ENCODE measurements at regions not wholly inside any gene's neighbourhood (a gene's known extent, or its start where the extent isn't known, plus 50 kb on each side); places are given as distances from the start of the nearest gene placed in this dataset.

GRCh38 chr9:119095072-119095471 lies 274.2 kb downstream of the BRINP1 start:
- CTCF ChIA-PET: no interaction called here
- no peak overlapping the region for H3K27ac ChIP-seq (ENCODE audit: extremely low read depth, low read depth, low read length)
- no peaks in the 10 kb centered on the region for H3K4me1 ChIP-seq (ENCODE audit: control insufficient read depth, insufficient read depth, low read length)
- no peak overlapping the region for H3K4me3 ChIP-seq (ENCODE audit: low read depth, low read length)
- H3K9me3 ChIP-seq (ENCODE audit: control insufficient read depth, insufficient read depth, low read depth, low read length): no peaks in the 10 kb centered on the region
- no peak for TF ChIP-seq ZNF658 (tag by site-specific recombination; IDR thresholded peaks at IDR 0.05)
- no peak for TF ChIP-seq ZNF324 (tag by site-specific recombination; IDR thresholded peaks at IDR 0.05)
- no peak for TF ChIP-seq KLF1 (tag by site-specific recombination; IDR thresholded peaks at IDR 0.05)
- no peak for TF ChIP-seq PRDM2 (tag by site-specific recombination; IDR thresholded peaks at IDR 0.05; ENCODE audit: borderline replicate concordance)
- TF ChIP-seq ZNF776 (tag by site-specific recombination; IDR thresholded peaks at IDR 0.05; ENCODE audit: borderline replicate concordance): no peak
- TF ChIP-seq ZNF654 (tag by site-specific recombination; IDR thresholded peaks at IDR 0.05; ENCODE audit: low read depth): no peak
- no peak for TF ChIP-seq ZNF521 (tag by site-specific recombination; IDR thresholded peaks at IDR 0.05)
- TF ChIP-seq MYNN (tag by site-specific recombination; IDR thresholded peaks at IDR 0.05; ENCODE audit: borderline replicate concordance): no peak
- TF ChIP-seq ZNF785 (tag by site-specific recombination; IDR thresholded peaks at IDR 0.05): no peak
- TF ChIP-seq GLIS2 (tag by site-specific recombination; IDR thresholded peaks at IDR 0.05): no peak
- TF ChIP-seq ZNF274 (IDR thresholded peaks at IDR 0.05; ENCODE audit: low read length): no peak
- no peak for TF ChIP-seq ZNF274 (tag by site-specific recombination; IDR thresholded peaks at IDR 0.05; ENCODE audit: borderline replicate concordance)
- no peak for TF ChIP-seq BCL11B (tag by site-specific recombination; IDR thresholded peaks at IDR 0.05; ENCODE audit: low read depth)
- no peak for TF ChIP-seq ZNF707 (tag by site-specific recombination; IDR thresholded peaks at IDR 0.05)
- POLR2A ChIA-PET: no interaction called here
- no peaks in the 10 kb centered on the region for H3K36me3 ChIP-seq (ENCODE audit: control insufficient read depth in 2 of 2, insufficient read depth in 1 of 2, low read length in 2 of 2)

GRCh38 chr9:119101048-119101447 lies 268.2 kb downstream of the BRINP1 start:
- no peak overlapping the region for H3K4me3 ChIP-seq (ENCODE audit: low read depth, low read length)
- CTCF ChIA-PET: interaction anchor here (0.5 kb wide), 1 partner anchor 127 kb away, joined by 3 read pairs; no protein-coding TSS in a partner anchor

More at GRCh38 chr9:119101048-119101447, 268.2 kb downstream of the BRINP1 start:
- POLR2A ChIA-PET: no interaction called here
- H3K4me1 ChIP-seq (ENCODE audit: control insufficient read depth, insufficient read depth, low read length): no peaks in the 10 kb centered on the region
- no peaks in the 10 kb centered on the region for H3K9me3 ChIP-seq (ENCODE audit: control insufficient read depth, insufficient read depth, low read depth, low read length)
- no peak overlapping the region for H3K27ac ChIP-seq (ENCODE audit: extremely low read depth, low read depth, low read length)
- H3K36me3 ChIP-seq (ENCODE audit: control insufficient read depth in 2 of 2, insufficient read depth in 1 of 2, low read length in 2 of 2): no peaks in the 10 kb centered on the region
- TF ChIP-seq ZNF155 (tag by site-specific recombination; IDR thresholded peaks at IDR 0.05) (no peak), ZBTB44 (tag by site-specific recombination; IDR thresholded peaks at IDR 0.05) (no peak), ZNF404 (tag by site-specific recombination; IDR thresholded peaks at IDR 0.05) (no peak), ZNF704 (tag by site-specific recombination; IDR thresholded peaks at IDR 0.05) (no peak), ZNF354C (tag by site-specific recombination; IDR thresholded peaks at IDR 0.05; ENCODE audit: borderline replicate concordance, low read depth) (no peak), ZBTB17 (tag by site-specific recombination; IDR thresholded peaks at IDR 0.05) (no peak), MYNN (tag by site-specific recombination; IDR thresholded peaks at IDR 0.05; ENCODE audit: borderline replicate concordance) (no peak), ZNF692 (tag by site-specific recombination; IDR thresholded peaks at IDR 0.05) (no peak), ZNF830 (tag by site-specific recombination; IDR thresholded peaks at IDR 0.05; ENCODE audit: low read depth) (no peak), ZNF140 (tag by site-specific recombination; IDR thresholded peaks at IDR 0.05) (no peak), GLI4 (tag by site-specific recombination; IDR thresholded peaks at IDR 0.05) (no peak), ZNF132 (tag by site-specific recombination; IDR thresholded peaks at IDR 0.05; ENCODE audit: borderline replicate concordance) (no peak)

Data from HEK293 (cell line).